ENCODE measurements at regions not wholly inside any gene's neighbourhood (a gene's known extent, or its start where the extent isn't known, plus 50 kb on each side); places are given as distances from the start of the nearest gene placed in this dataset.
"Not testable (repeated sequence)": the region's sequence is repeated elsewhere in the genome, so short reads cannot be mapped to it uniquely, and the experiment has no call there.

- H3K27me3 ChIP-seq (ENCODE audit: control insufficient read depth, insufficient read depth, low read length, poor library complexity, severe bottlenecking) = peaks cover 67% of the 10 kb centered on the region
- H3K9me3 ChIP-seq (ENCODE audit: control insufficient read depth, low read length) = no peaks in the 10 kb centered on the region
- no peak for DNase-seq
- H3K9ac ChIP-seq (ENCODE audit: extremely low read depth, low read length, poor library complexity, severe bottlenecking) = no peak overlapping the region
- H3K36me3 Mint-ChIP-seq (ENCODE audit: low read depth) = no peaks in the 10 kb centered on the region
- H3K36me3 ChIP-seq (ENCODE audit: control insufficient read depth, insufficient read depth, low read length) = no peaks in the 10 kb centered on the region
- no peak for TF ChIP-seq CTCF (conservative IDR thresholded peaks at IDR 0.05)
- no peak overlapping the region for H3K27ac Mint-ChIP-seq
- WGBS, 2 experiments (ENCODE audit: insufficient coverage in 1 of 2, insufficient read length in 1 of 2) = 91 to 95% methylated on average over 5 to 8 of the region's 8 CpGs
- peaks cover 72% of the 10 kb centered on the region for H3K27me3 Mint-ChIP-seq (ENCODE audit: insufficient read depth)
- H3K4me3 ChIP-seq (ENCODE audit: low read length) = no peak overlapping the region
- H3K4me1 Mint-ChIP-seq = no peaks in the 10 kb centered on the region
- H3K4me3 Mint-ChIP-seq = no peak overlapping the region
- no peak overlapping the region for H3K27ac ChIP-seq (ENCODE audit: low read depth, low read length)
- H3K9me3 Mint-ChIP-seq = peaks cover 4% of the 10 kb centered on the region
- H3K4me1 ChIP-seq (ENCODE audit: control insufficient read depth, insufficient read depth, low read length) = no peaks in the 10 kb centered on the region
These were observed 115.8 kb downstream of the RPLP1 start for GRCh38 chr15:69568173-69569009.

DNA sequence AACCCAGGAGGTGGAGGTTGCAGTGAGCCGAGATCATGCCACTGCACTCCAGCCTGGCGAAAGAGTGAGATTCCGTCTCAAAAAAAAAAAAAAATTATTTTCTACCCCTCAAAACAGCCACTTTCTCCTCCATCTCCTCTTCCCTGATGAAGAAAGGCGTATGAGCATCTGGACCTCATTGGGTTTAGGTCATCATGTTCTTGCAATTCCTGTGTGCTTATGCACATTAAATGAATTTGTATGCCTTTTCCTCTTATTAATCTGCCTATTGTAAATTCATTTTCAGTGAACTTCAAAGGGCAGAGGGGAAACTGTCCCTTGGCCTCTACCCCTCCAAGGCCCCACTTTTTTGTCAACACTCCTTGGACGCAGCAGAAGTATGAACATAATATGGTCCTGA is 117.8 kb downstream of the RPLP1 start:
- no peak for DNase-seq
- WGBS, 2 experiments (ENCODE audit: insufficient coverage in 1 of 2, insufficient read length in 1 of 2) = 38 to 51% methylated on average over 4 to 5 of the region's 5 CpGs
- no peak overlapping the region for H3K4me3 Mint-ChIP-seq
- no peak overlapping the region for H3K9ac ChIP-seq (ENCODE audit: extremely low read depth, low read length, poor library complexity, severe bottlenecking)
- H3K4me1 ChIP-seq (ENCODE audit: control insufficient read depth, insufficient read depth, low read length) = no peaks in the 10 kb centered on the region
- H3K36me3 Mint-ChIP-seq (ENCODE audit: low read depth) = no peaks in the 10 kb centered on the region
- H3K27ac ChIP-seq (ENCODE audit: low read depth, low read length) = no peak overlapping the region
- no peaks in the 10 kb centered on the region for H3K4me1 Mint-ChIP-seq
- no peak for TF ChIP-seq CTCF (conservative IDR thresholded peaks at IDR 0.05)
- H3K27ac Mint-ChIP-seq = no peak overlapping the region
- H3K9me3 Mint-ChIP-seq = peaks cover 4% of the 10 kb centered on the region
- no peaks in the 10 kb centered on the region for H3K9me3 ChIP-seq (ENCODE audit: control insufficient read depth, low read length)
- peaks cover 79% of the 10 kb centered on the region for H3K27me3 Mint-ChIP-seq (ENCODE audit: insufficient read depth)
- peaks cover 71% of the 10 kb centered on the region for H3K27me3 ChIP-seq (ENCODE audit: control insufficient read depth, insufficient read depth, low read length, poor library complexity, severe bottlenecking)
- no peak overlapping the region for H3K4me3 ChIP-seq (ENCODE audit: low read length)
- no peaks in the 10 kb centered on the region for H3K36me3 ChIP-seq (ENCODE audit: control insufficient read depth, insufficient read depth, low read length)

DNA sequence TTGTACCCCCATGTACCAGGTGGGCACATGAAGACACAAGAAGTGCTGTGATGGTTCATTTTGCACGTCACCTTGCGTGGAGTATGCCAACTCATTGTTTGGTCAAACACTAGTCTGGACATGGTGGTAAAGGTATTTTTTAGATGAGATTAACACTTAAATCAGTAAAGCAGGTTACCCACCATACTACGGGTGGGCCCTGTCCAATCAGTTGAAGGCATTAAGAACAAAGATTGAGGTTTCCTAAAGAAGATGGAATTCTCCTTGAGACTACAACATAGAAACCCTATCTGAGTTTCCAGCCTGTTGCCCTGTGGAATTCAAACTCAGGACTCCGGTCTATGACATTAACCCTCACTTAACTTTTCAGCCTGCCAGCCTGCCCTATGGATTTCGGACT is 118.4 kb downstream of the RPLP1 start:
- Mint-ChIP-seq H3K4me3 (no peak overlapping the region), H3K27me3 (ENCODE audit: insufficient read depth) (peaks cover 80% of the 10 kb centered on the region)

DNA sequence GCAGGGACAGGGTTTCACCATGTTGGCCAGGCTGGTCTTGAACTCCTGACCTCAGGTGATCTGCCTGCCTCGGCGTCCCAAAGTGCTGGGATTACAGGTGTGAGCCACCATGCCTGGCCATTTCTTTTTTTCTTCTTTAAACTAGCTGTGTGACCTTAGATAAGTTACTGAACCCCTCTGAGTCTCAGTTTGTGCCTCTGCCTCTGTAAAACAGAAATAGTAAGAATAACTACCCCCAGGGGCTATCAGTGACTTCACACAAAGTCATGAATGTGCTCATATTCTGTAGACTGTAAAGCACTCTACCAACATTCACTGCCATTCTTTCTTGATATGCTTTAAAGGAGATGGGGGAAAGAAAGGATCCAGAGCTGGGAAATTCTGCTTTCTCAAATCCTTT is 120.7 kb downstream of the RPLP1 start:
- H3K9ac ChIP-seq (ENCODE audit: extremely low read depth, low read length, poor library complexity, severe bottlenecking); H3K36me3 Mint-ChIP-seq (ENCODE audit: low read depth); DNase-seq; H3K4me1 Mint-ChIP-seq; H3K36me3 ChIP-seq (ENCODE audit: control insufficient read depth, insufficient read depth, low read length); H3K27ac ChIP-seq (ENCODE audit: low read depth, low read length); H3K9me3 ChIP-seq (ENCODE audit: control insufficient read depth, low read length); H3K9me3 Mint-ChIP-seq; H3K4me3 Mint-ChIP-seq; H3K4me1 ChIP-seq (ENCODE audit: control insufficient read depth, insufficient read depth, low read length); H3K27ac Mint-ChIP-seq; H3K4me3 ChIP-seq (ENCODE audit: low read length): not testable (repeated sequence)
- WGBS, 2 experiments (ENCODE audit: insufficient coverage in 1 of 2, insufficient read length in 1 of 2) = 94% methylated on average over 2 of the region's 2 CpGs
- H3K27me3 ChIP-seq (ENCODE audit: control insufficient read depth, insufficient read depth, low read length, poor library complexity, severe bottlenecking) = peaks cover 86% of the 10 kb centered on the region
- H3K27me3 Mint-ChIP-seq (ENCODE audit: insufficient read depth) = peaks cover 88% of the 10 kb centered on the region

More for the DNA sequence above, 118.4 kb downstream of the RPLP1 start:
- no peak overlapping the region for H3K27ac ChIP-seq (ENCODE audit: low read depth, low read length)
- no peak for TF ChIP-seq CTCF (conservative IDR thresholded peaks at IDR 0.05)
- Mint-ChIP-seq H3K27ac (no peak overlapping the region), H3K4me1 (no peaks in the 10 kb centered on the region), H3K9me3 (peaks cover 4% of the 10 kb centered on the region), H3K36me3 (ENCODE audit: low read depth) (no peaks in the 10 kb centered on the region)
- no peak overlapping the region for H3K4me3 ChIP-seq (ENCODE audit: low read length)
- H3K4me1 ChIP-seq (ENCODE audit: control insufficient read depth, insufficient read depth, low read length) = no peaks in the 10 kb centered on the region
- no peak overlapping the region for H3K9ac ChIP-seq (ENCODE audit: extremely low read depth, low read length, poor library complexity, severe bottlenecking)
- no peaks in the 10 kb centered on the region for H3K9me3 ChIP-seq (ENCODE audit: control insufficient read depth, low read length)
- DNase-seq = no peak
- WGBS, 2 experiments (ENCODE audit: insufficient coverage in 1 of 2, insufficient read length in 1 of 2) = 93 to 100% methylated on average over 2 to 5 of the region's 5 CpGs
- H3K27me3 ChIP-seq (ENCODE audit: control insufficient read depth, insufficient read depth, low read length, poor library complexity, severe bottlenecking) = peaks cover 69% of the 10 kb centered on the region
- no peaks in the 10 kb centered on the region for H3K36me3 ChIP-seq (ENCODE audit: control insufficient read depth, insufficient read depth, low read length)

Data from endodermal cell (in vitro differentiated cells).